SH-SY5Y (cell line): ENCODE measurements at regions not wholly inside any gene's neighbourhood (a gene's known extent, or its start where the extent isn't known, plus 50 kb on each side); places are given as distances from the start of the nearest gene placed in this dataset.

Experiments
- GATA2 ChIP-seq: IDR thresholded peaks from 2 replicates; pipeline ENCODE4 v1.6.1; 2011; ENCODE audit warnings: mild to moderate bottlenecking, low read depth, low read length
- GATA3 ChIP-seq: IDR thresholded peaks from 2 replicates; pipeline ENCODE4 v1.6.1; 2011; ENCODE audit warnings: low read depth, mild to moderate bottlenecking, low read length, moderate library complexity

GRCh38 chr2:78056976-78057375 is 534.8 kb upstream of the LRRTM4 start:
- TF ChIP-seq GATA3 (no peak), GATA2 (no peak)

DNA sequence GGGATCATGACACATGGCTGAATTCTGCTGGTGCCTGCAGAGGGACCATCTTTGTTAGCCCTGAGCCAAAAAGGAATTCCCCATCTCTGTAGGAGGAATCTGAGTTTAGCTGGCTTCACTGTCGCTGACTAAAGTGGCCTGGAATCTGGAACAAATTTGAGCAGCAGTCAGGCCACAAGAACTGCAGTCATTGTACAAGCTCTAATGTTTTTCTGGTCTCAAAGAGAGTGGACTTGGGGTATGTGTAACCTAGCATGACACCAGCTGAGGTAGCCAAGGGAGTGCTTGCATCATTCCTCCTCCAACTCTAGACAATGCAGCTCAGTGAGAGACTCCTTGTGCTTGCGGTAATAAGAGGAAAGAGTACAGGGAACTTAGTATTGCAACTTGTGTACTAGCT is 539.1 kb upstream of the LRRTM4 start:
- no peak for TF ChIP-seq GATA3
- no peak for TF ChIP-seq GATA2

- TF ChIP-seq GATA3 (no peak), GATA2 (no peak)
Observed at GRCh38 chr2:78061732-78062131, 539.6 kb upstream of the LRRTM4 start.

- TF ChIP-seq GATA2 (no peak), GATA3 (no peak)
Observed at GRCh38 chr2:78063246-78064020, 541.3 kb upstream of the LRRTM4 start.

DNA sequence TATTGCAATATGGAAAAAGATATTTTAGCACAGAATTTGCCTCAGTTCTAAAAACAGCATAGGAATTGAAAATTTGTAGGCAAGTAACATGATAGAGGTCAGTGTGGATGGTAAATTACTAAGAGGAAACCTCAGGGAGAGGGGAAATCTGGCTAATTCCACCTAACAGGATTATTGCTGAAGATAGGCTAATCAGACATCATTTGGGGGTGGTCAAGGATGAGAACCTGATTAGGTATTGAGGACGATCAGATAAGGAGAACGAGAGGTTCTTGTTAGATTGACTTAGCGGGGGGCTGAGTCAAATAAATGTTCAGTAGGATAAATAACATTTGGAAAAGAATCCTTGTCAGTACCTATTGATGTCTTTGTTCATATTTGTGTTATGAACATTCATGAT is 543.2 kb upstream of the LRRTM4 start:
- TF ChIP-seq GATA3 (no peak), GATA2 (peak; percentile 30; the same call in 1 of the 2 replicates)

DNA sequence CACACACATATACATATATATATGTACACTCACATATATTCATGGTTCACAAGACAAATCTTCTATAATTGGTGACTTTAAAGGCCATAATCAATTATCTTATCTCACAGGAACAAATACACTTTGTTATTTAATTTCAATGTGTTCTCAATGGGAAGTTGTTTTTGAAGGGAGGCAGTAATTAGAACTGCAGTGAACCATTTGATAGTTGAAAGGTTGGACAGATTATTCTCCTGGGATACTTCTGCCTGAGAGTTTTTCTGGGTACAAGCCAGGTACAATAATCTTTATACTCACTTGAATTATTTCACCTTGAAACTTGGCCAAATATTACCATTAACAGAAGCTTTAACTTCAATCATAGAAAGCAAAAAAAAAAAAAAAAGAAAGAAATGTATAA is 546.6 kb upstream of the LRRTM4 start:
- TF ChIP-seq GATA3 (no peak), GATA2 (no peak)

DNA sequence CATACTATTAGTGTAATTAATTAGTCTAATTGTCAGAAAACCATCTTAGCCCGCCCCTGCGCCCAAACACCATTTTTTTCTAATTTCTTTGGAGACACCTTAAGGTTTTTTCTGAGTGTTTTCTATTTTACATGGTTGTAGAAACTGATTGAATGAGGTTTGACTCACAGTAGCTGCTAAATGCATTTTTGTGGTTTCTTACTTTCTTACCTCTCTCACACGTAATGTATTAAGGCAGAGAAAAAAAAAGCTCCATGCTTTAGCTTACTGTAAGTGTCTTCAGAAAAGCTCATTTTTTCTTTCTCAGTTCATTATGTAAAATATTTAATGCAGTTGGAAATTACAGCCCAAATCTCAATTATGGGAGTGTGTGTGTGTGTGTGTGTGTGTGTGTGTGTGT is 548.5 kb upstream of the LRRTM4 start:
- no peak for TF ChIP-seq GATA2
- no peak for TF ChIP-seq GATA3

GRCh38 chr2:78077633-78078032 is 555.5 kb upstream of the LRRTM4 start:
- no peak for TF ChIP-seq GATA2
- no peak for TF ChIP-seq GATA3

DNA sequence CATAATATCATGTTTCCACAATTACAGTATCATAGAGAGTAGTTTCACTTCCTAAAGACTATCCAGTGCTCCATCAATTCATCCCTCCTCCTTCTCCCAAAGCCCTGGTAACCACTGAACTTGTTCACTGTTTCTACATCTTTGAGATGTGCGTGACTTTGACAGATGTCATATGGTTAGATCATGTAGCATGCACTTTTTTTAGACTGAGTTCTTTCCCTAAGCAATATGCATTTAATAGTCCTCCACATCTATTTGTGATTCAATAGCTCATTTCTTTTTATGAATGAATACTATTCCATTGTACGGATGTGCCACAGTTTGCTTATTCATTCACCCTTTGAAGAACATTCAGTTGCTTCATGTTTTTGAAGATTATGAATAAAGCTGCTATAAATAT is 560.4 kb upstream of the LRRTM4 start:
- TF ChIP-seq GATA2 (no peak), GATA3 (no peak)

- TF ChIP-seq GATA2 (no peak), GATA3 (no peak)
Observed at GRCh38 chr2:78093436-78093835, 571.3 kb upstream of the LRRTM4 start.

DNA sequence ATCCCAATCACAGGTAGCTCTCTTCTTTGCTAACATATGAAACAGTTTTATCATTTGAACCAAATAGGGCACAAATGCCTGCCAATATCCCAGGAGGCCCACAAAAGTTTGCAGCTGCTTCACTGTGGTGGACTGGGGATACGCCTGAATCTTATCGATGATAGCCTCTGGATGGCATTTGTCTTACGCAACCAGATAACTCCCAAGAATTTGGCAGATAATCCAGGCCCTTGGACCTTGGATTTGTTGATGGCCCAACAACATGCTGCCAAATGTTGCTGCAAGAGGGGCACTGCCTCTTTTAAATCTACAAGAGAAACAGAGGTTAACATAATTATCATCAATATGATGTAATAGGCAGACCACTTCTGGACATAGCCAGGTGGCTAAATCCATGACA is 587.1 kb upstream of the LRRTM4 start:
- TF ChIP-seq GATA2: no peak
- no peak for TF ChIP-seq GATA3

GRCh38 chr2:78115291-78115690 is 593.1 kb upstream of the LRRTM4 start:
- no peak for TF ChIP-seq GATA2
- no peak for TF ChIP-seq GATA3

DNA sequence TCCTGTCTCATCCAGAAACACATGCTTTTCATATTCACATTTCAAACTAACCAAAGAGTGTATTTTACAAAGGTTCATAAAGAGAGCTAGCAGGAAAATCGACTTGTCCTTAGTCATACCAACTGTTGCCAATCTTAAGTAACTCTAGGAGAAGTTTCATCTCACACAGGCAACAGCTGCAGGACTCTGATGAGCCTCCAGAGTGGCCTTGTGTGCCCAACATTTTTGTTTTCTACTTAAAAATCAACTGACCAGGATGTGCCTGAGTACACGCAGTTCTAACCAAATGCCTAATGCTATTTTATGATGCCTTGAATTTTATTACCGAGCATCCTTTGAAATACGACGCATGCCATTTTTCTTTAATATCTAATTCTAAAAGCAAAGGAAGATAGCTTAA is 595.9 kb upstream of the LRRTM4 start:
- TF ChIP-seq GATA3 (no peak), GATA2 (no peak)

DNA sequence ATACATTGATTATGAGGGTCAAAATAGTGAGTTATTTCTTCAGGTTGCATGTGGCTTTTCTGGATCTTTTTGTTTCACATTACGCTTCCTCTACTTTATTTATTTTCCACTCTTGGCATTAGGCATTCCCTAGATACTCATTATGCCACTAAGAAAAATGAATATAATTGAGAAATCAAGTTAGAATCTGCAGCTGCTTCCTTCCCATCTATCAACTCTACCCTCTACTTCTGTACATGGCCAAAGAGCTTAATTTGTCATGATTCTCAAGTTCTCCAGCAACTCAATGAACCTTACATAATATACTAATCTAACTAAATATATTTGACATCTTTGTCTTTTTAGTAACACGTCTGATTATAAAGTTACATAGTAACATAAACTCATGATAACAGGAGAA is 598.1 kb upstream of the LRRTM4 start:
- TF ChIP-seq GATA3 (no peak), GATA2 (no peak)

DNA sequence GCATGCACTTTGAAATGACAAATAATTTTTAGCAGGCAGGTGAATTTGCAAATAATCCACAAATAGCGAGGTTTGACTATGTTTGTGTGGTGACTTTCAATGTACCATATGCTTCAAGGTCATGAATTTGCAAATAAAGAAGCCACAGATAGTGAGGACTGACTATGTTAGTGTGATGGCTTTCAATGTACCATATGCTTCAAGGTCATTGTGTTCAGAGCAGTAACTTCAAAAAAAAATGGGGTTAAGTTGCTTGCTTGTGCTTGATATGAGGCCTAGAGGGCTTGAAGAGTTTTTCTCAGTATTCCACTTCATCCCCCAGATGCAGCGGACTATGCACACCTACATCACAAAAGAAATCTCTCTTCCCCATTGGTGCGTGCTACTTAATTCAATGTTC is 602.9 kb upstream of the LRRTM4 start:
- no peak for TF ChIP-seq GATA3
- TF ChIP-seq GATA2: no peak

DNA sequence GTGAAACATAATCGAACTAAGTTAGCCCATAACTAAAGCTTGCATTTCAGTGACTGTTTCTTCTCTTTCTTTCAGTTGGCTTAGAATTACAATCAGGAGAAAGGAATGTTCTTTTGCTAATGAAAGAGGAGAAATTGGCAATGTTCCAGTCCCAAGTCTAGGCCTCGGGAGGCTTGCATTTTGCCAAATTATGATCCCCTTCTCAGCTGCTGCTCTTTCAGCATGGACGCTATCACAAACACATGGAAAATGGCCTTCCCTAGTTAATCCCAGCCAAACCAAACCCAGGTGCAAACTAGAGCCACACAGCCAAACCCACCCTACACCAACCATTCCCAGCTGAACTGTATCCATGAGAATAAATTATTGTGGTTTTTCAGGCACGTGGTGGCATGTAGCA is 605.2 kb upstream of the LRRTM4 start:
- TF ChIP-seq GATA3 (no peak), GATA2 (no peak)
